B cell (primary cell): ENCODE measurements at regions not wholly inside any gene's neighbourhood (a gene's known extent, or its start where the extent isn't known, plus 50 kb on each side); places are given as distances from the start of the nearest gene placed in this dataset.

Experiments
- ATAC-seq: fragments of 200-7000 bp; cut with Tn5 transposase; one replicate; pipeline ENCODE4 v1.10.0; 2021; ENCODE audit warnings: low read depth, mild to moderate bottlenecking, moderate number of reproducible peaks, moderate library complexity
- CTCF ChIA-PET: fragments of 350-600 bp; sonication (Branson Sonifier 250); formaldehyde crosslinking; loops from one replicate; lab custom pipeline; 2021; ENCODE audit warnings: antibody characterized with exemption, inconsistent platforms; lab: Charles Lee
- POLR2A ChIA-PET: fragments of 350-600 bp; sonication (Branson Sonifier 250); formaldehyde crosslinking; loops from one replicate; lab custom pipeline; 2021; ENCODE audit warnings: antibody characterized with exemption; lab: Charles Lee
- DNase-seq: peaks from one replicate; pipeline ENCODE4 v3.0.0; 2013
- H2AFZ ChIP-seq: 2 replicates; pipeline ENCODE4 v1.6.1; 2012; ENCODE audit warnings: mild to moderate bottlenecking, low read depth, low read length; ENCODE audit not compliant: insufficient read depth, poor library complexity, severe bottlenecking
- H3K27ac ChIP-seq, 2 donors: 1 replicate in 1 of 2; 2 replicates in 1 of 2; pipeline ENCODE4 v1.5.1; 2012 to 2013; ENCODE audit warnings: low read length in 2 of 2, mild to moderate bottlenecking in 2 of 2, moderate library complexity in 1 of 2
- H3K27me3 ChIP-seq, 4 experiments: fragments of 200-600 bp in 1 of 4; sonication (generic) in 1 of 4; replicated peaks in 1 of 4; 1 replicate in 2 of 4; 2 replicates in 2 of 4; pipeline versions ENCODE4 v1.6.1 to v1.7.0; 2013 to 2016; ENCODE audit warnings: low read length in 3 of 4, mild to moderate bottlenecking in 2 of 4, mixed read lengths in 1 of 4, moderate library complexity in 1 of 4; ENCODE audit not compliant: insufficient read depth in 4 of 4, control insufficient read depth in 3 of 4; ENCODE audit errors: control extremely low read depth in 1 of 4
- H3K36me3 ChIP-seq, 2 experiments: replicated peaks in 1 of 2; 1 replicate in 1 of 2; 2 replicates in 1 of 2; pipeline versions ENCODE4 v1.6.1 to v1.7.1; 2013; ENCODE audit warnings: low read length in 1 of 2; ENCODE audit not compliant: insufficient read depth in 2 of 2, control insufficient read depth in 1 of 2; ENCODE audit errors: control extremely low read depth in 1 of 2, extremely low read depth in 1 of 2
- H3K4me1 ChIP-seq, 2 donors: fragments of 200-600 bp in 1 of 2; sonication (generic) in 1 of 2; 1 replicate in 1 of 2; 2 replicates in 1 of 2; pipeline versions ENCODE4 v1.5.1 to v1.6.1; 2013 to 2017; ENCODE audit warnings: low read length in 2 of 2; ENCODE audit not compliant: control insufficient read depth in 2 of 2, insufficient read depth in 2 of 2
- H3K4me2 ChIP-seq: replicated peaks from 2 replicates; pipeline ENCODE3; 2012; ENCODE audit warnings: mild to moderate bottlenecking, low read depth, low read length; ENCODE audit not compliant: poor library complexity, severe bottlenecking
- H3K4me3 ChIP-seq, 5 experiments: fragments of 200-600 bp in 1 of 5; sonication (generic) in 1 of 5; 1 replicate in 3 of 5; 2 replicates in 2 of 5; pipeline versions ENCODE4 v1.5.1 to v1.7.0; 2011 to 2016; ENCODE audit warnings: low read length in 4 of 5, mild to moderate bottlenecking in 4 of 5, low read depth in 2 of 5, control low read depth in 1 of 5, moderate library complexity in 1 of 5; ENCODE audit not compliant: insufficient read depth in 1 of 5; ENCODE audit errors: control extremely low read depth in 1 of 5, extremely low read depth in 1 of 5
- H3K79me2 ChIP-seq: fragments of 200-600 bp; sonication (generic); one replicate; pipeline ENCODE4 v1.6.0; 2016; ENCODE audit warnings: low read length; ENCODE audit not compliant: control insufficient read depth, insufficient read depth
- H3K9ac ChIP-seq: fragments of 200-600 bp; sonication (generic); 2 replicates; pipeline ENCODE4 v1.6.1; 2017; ENCODE audit warnings: mild to moderate bottlenecking, low read length, moderate library complexity
- H3K9me3 ChIP-seq, 3 donors: one replicate each; pipeline versions ENCODE4 v1.6.1 to v1.7.1; 2013; ENCODE audit warnings: low read length in 2 of 3; ENCODE audit not compliant: control insufficient read depth in 2 of 3, insufficient read depth in 1 of 3; ENCODE audit errors: control extremely low read depth in 1 of 3
- H4K20me1 ChIP-seq: 2 replicates; pipeline ENCODE4 v1.6.0; 2012; ENCODE audit warnings: mild to moderate bottlenecking, low read length; ENCODE audit not compliant: insufficient read depth, control insufficient read depth, poor library complexity, severe bottlenecking
- H3K27ac Mint-ChIP-seq: one replicate; pipeline ENCODE4 v1.8.0; 2021; ENCODE audit warnings: mixed read lengths
- H3K27me3 Mint-ChIP-seq: one replicate; pipeline ENCODE4 v1.8.0; 2021; ENCODE audit warnings: mixed read lengths
- H3K4me1 Mint-ChIP-seq: one replicate; pipeline ENCODE4 v1.8.0; 2021; ENCODE audit warnings: mixed read lengths
- H3K4me3 Mint-ChIP-seq: one replicate; pipeline ENCODE4 v1.8.0; 2021; ENCODE audit warnings: mixed read lengths
- H3K9me3 Mint-ChIP-seq: one replicate; pipeline ENCODE4 v1.8.0; 2022; ENCODE audit warnings: mixed read lengths; ENCODE audit not compliant: insufficient read depth
- CTCF ChIP-seq: fragments of 200-600 bp; IDR thresholded peaks from one replicate; pipeline ENCODE4 v1.8.0; 2022; ENCODE audit warnings: antibody characterized with exemption, mild to moderate bottlenecking
- EZH2 ChIP-seq: IDR thresholded peaks from 2 replicates; pipeline ENCODE4 v1.6.1; 2012; ENCODE audit warnings: borderline replicate concordance, low read depth, mild to moderate bottlenecking, moderate library complexity, low read length; ENCODE audit not compliant: insufficient read depth, poor library complexity, severe bottlenecking
- WGBS: methylation state at CpG from one replicate; pipeline ENCODE4 v1.1.5; 2013; ENCODE audit warnings: missing lambda C conversion rate; ENCODE audit not compliant: insufficient coverage; 5-methylcytosine and 5-hydroxymethylcytosine counted together
- intact Hi-C: fragments of 100-400 bp; cut with micrococcal nuclease; formaldehyde crosslinking; loops from one replicate; pipeline ENCODE4 v1.10.0; 2022

- Histone ChIP-seq H3K36me3 (no peaks in the 10 kb centered on the region), H3K27ac (no peak overlapping the region), H3K9ac (no peak overlapping the region), H3K4me3 (no peak overlapping the region), H2AFZ (no peak overlapping the region), H3K27me3 (no peaks in the 10 kb centered on the region), H4K20me1 (no peaks in the 10 kb centered on the region), H3K9me3 (no peaks in the 10 kb centered on the region), H3K4me1 (no peaks in the 10 kb centered on the region), H3K79me2 (no peaks in the 10 kb centered on the region), H3K4me2 (no peak overlapping the region)
- ATAC-seq: no peak
- ChIA-PET POLR2A (no interaction called here), CTCF (no interaction called here)
- TF ChIP-seq EZH2 (no peak), CTCF (no peak)
- Mint-ChIP-seq H3K4me1 (no peaks in the 10 kb centered on the region), H3K27me3 (no peaks in the 10 kb centered on the region), H3K27ac (no peak overlapping the region), H3K9me3 (no peaks in the 10 kb centered on the region), H3K4me3 (no peak overlapping the region)
- DNase-seq: no peak
- intact Hi-C loops: no loop called here
- no CpG with 5 or more reads among the region's 2 CpGs for WGBS
These were observed 79.0 kb upstream of the SNX19 start for GRCh38 chr11:130995266-130995665.

GRCh38 chr11:130997278-130997677 is 81.0 kb upstream of the SNX19 start:
- no peaks in the 10 kb centered on the region for H3K36me3 ChIP-seq
- no peaks in the 10 kb centered on the region for H3K4me1 ChIP-seq
- H3K79me2 ChIP-seq: no peaks in the 10 kb centered on the region
- 40% methylated on average over 1 of the region's 1 CpG for WGBS
- no peaks in the 10 kb centered on the region for H4K20me1 ChIP-seq
- H2AFZ ChIP-seq: no peak overlapping the region
- no peak for ATAC-seq
- DNase-seq: no peak
- H3K4me2 ChIP-seq: no peak overlapping the region
- H3K9me3 ChIP-seq: no peaks in the 10 kb centered on the region
- no peak overlapping the region for H3K4me3 Mint-ChIP-seq
- H3K4me1 Mint-ChIP-seq: no peaks in the 10 kb centered on the region
- CTCF ChIA-PET: no interaction called here
- no peak overlapping the region for H3K4me3 ChIP-seq
- TF ChIP-seq CTCF (no peak), EZH2 (no peak)
- no peaks in the 10 kb centered on the region for H3K27me3 ChIP-seq
- no peaks in the 10 kb centered on the region for H3K9me3 Mint-ChIP-seq
- no peak overlapping the region for H3K27ac ChIP-seq
- intact Hi-C loops: no loop called here
- H3K9ac ChIP-seq: no peak overlapping the region
- H3K27me3 Mint-ChIP-seq: no peaks in the 10 kb centered on the region
- POLR2A ChIA-PET: no interaction called here
- no peak overlapping the region for H3K27ac Mint-ChIP-seq
